Stimulated activated CD4-positive, alpha-beta T cell treated with anti-CD3 and anti-CD28 coated beads, TNF-alpha, amount 100 ng/mL, for 4 hours (primary cell): ENCODE measurements at regions not wholly inside any gene's neighbourhood (a gene's known extent, or its start where the extent isn't known, plus 50 kb on each side); places are given as distances from the start of the nearest gene placed in this dataset.
"Not testable (repeated sequence)": the region's sequence is repeated elsewhere in the genome, so short reads cannot be mapped to it uniquely, and the experiment has no call there.

ENCODE experiments used
- DNase-seq, 3 experiments: peaks; one replicate each; pipeline ENCODE4 v3.0.0-alpha.2; 2020; ENCODE audit warnings: low read depth in 3 of 3

GRCh38 chr12:66733321-66733720 lies 54.4 kb upstream of the GRIP1 start:
- no peak for DNase-seq

GRCh38 chr12:66733839-66734238 lies 55.0 kb upstream of the GRIP1 start:
- no peak for DNase-seq

DNA sequence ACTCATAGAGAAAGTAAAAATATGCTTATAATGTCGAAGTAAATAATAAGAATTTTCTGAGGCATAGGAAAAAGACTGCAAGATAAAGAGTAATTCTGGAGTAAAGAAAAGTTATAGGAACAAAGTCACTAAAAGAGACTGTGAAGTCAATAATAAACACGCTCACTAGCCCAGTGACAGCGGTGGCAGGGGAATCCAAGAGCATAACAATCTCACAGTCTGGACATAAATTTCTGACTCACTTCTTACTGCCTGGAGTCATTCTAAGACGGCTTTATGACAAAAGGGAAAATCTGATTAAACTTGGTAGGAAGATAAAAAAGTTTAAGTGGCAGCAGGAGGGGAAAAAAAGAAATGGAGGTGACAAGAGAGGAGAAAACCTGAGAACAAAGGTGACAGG lies 56.4 kb upstream of the GRIP1 start:
- no peak for DNase-seq

DNA sequence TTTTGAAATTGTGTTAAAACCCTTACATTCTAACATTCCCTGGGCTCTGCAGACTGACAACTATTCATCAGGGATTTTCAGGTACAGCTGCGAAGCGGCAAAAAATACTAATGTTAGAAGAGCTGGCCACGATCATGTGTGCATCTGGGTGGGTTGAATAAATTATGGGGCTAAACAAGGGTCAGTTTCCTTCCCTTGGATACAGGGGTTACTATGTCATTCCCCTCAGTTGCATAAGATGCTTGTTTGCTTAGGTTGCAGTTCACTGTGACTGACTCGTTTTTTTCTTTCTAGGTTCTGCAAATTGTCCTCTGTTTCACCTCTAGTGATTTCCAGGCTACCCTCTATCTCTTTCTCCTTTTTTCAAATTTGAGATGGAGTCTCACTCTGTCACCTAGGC lies 58.1 kb upstream of the GRIP1 start:
- DNase-seq: no peak

DNA sequence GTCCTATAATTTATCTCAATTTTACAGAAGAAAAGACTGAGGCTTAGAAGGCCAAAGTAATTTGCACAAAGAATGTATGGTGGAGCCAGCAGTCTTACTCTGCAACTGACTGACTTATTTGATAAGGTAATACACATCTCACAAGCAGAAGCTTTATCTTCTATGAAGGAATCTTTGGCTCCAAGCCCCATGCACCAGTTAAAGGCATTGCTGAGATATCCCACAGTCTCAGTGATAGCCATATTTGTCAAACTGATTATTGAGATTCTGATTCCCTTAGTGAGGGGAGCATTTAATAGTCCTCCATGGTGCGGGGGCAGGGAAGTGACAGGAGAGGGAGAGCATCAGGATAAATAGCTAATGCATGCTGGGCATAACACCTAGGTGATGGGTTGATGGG lies 60.4 kb upstream of the GRIP1 start:
- DNase-seq: no peak

DNA sequence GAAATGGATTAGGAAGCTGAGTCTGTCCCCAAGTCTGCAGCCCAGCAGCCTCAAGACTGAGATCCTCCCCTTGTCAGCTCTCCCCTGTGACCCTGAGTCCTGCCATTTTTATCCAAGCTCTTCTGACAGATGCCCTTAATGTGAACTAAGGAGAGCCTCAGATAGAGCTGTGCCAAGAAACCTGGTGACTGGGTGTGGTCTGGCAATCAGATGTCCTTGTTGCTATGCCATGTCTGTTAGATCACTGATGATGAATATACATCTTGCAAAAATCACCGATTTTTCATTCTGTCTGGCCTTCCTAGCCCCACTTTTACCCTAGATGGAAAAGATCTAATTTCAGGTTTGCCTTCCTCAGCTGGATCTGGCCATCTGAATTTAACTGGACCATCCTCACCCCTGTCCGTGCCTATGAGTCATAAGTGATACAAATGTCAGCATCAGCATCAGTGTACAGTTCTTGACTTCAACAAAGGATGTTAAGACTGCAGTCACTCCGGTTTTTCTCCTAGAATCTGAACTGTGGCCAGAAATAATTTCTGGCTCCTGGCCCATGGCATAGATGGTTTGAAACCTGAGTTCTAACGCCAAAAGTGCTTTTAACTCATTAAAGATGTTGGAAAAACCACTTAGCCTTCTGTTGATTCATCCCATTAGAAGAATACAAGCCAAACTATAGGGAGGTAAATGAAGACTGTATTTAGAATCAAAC lies 61.2 kb upstream of the GRIP1 start:
- DNase-seq: no peak

DNA sequence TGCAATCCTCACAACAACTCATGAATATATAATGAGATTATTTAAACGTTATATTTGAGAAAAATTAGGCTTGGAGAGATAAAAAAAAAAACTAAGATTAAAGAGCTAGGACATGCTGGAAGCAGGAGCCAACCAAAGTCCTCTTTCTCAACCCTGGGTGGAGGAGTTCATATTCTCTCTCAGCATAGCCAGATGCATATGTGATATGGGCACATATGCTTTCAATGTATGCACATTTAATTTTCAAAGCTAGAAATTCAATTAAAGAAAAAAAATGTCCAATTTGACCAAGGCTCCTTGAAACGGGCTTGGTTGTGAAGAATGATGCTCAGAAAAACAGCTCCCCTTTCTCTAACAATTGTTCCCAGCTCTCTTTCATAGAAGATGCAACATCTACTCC lies 61.9 kb upstream of the GRIP1 start:
- DNase-seq: no peak

DNA sequence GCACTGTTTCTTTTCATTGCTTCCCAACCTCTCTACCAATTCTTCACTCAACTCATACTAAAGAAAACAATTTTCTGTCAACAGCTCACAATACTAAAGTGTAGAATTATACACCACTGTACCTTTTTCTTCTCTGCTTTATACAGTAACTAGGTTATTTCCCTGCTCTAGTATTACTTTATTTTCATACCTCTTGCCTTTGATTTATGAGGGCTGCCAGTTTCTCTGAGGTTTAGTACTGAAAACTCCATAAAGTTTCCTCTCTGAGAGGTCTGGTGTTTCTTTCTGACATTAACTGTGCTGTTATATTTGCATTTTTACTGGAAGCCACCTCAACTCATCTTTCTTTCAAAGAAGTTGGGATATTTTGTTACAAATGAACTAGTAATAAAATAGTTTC lies 63.0 kb upstream of the GRIP1 start:
- no peak for DNase-seq

DNA sequence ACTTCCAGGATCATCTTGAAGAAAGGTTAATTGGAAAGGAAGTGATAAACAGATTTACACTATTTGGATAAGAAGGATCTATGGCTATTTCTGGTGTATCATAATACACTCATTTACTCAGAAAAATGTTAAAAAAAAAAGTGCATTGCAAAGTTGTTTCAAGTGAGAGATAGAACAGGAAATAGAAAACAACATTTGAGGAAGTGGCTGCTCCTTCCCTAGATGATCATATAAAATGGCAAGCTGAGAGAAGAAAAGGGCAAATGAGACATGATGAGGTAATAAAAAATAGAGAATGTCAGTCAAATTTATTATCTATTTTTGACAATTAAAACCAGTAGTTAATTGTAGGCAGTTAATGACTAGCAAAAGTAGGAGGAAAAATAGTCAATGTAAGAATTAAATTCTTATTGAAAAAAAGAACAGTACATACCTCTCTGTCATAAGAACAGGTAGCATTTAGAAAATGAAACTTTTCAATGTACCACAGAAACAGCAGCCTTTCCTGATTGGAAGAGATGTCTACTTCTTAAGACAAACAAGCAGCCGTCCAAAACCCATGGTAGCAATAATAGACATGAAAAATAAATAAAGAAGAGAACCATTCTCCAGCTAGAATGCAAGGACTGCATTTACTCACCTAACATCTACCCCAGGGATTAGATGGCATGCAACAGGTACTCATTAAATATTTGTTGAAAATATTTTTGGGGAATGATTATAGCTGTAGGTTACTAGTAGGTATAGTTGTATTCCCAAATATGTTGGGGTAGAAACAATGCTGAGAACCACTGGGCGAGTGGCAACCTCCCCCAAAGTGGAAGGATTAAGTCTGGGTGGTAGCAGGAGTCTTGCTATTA lies 63.9 kb upstream of the GRIP1 start:
- no peak for DNase-seq

DNA sequence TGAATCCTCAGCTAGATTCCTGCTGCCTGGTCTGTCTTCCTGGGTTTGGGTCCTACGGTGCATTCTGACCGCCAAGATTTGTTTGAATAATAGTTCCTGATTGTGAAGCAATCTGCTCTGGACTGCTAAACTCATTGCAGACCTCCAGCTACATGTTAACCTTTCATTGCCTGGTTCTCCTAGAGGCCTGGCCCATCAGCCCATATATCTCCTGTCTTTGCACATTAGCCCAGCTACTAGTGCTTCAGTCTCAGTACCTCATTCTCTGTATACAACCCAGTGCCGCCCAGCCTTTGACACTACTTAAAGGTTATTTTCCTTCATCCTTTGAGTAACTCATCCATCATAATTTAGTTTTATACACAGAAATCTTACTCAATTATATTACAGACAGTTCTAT lies 65.6 kb upstream of the GRIP1 start:
- no peak for DNase-seq

DNA sequence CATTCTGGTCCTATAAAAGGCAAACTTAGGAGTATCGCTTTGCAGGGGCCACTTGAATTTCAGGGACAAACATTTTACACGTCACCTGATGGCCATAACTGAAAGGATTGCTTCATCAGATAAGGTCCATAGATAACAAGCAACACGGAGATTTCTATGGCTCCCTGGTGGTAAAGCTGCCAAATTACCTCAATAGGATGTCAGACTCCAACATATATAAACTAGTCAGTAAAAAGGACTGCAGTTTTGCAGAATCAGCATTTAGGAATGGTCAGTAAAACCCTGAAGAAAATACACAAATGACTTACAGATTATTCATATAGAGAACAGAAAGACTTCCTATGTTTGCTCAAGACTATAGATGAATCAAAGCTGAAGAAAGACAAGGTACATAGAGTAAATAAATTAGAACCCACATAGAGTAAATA lies 66.1 kb upstream of the GRIP1 start:
- DNase-seq: no peak

GRCh38 chr12:66746489-66747201 lies 67.8 kb upstream of the GRIP1 start:
- no peak for DNase-seq

GRCh38 chr12:66751432-66752113 lies 72.7 kb upstream of the GRIP1 start:
- no peak for DNase-seq

- DNase-seq: no peak
Measured at GRCh38 chr12:66753810-66754209, 74.9 kb upstream of the GRIP1 start.

- DNase-seq: no peak
Measured at GRCh38 chr12:66755727-66756395, 77.0 kb upstream of the GRIP1 start.

DNA sequence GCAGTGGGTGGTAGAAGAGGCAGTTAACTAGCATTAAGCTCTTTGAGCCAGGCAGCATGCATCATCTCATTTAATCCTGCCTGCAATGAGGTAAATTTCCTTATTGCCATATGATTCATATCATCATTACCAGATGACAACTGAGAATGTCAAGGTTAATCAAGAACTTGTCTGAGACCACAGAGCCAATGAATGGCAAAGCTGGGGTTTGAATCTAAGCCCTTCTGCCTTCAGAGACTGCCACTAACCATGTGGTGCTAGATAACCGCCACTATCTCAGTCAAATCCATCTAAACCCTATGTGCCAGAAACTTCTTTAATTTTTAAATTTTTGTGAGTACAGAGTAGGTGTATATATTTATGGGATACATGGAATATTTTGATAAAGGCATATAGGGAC lies 77.8 kb upstream of the GRIP1 start:
- no peak for DNase-seq

GRCh38 chr12:66760122-66760521 lies 81.2 kb upstream of the GRIP1 start:
- DNase-seq: not testable (repeated sequence)

GRCh38 chr12:66763467-66763866 lies 84.6 kb upstream of the GRIP1 start:
- DNase-seq: no peak

DNA sequence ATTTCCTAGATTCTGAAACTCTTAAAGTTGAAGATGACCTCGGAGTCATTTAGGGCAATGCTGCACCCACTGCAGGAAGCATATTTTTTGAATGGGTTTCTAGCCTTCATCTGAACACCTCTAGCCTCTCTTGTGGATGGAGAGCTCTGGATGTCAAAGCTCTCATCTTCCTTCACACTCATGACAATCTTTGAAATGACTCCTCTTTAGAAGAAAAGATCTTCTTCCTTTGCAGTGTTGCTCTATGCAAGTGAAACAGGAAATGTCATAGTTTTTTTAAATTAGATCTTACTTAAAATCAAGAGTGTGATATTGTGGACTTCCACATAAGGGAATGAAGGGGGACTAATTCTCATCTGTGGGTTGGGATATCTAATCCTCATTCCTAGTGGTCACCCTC lies 86.3 kb upstream of the GRIP1 start:
- DNase-seq: no peak

DNA sequence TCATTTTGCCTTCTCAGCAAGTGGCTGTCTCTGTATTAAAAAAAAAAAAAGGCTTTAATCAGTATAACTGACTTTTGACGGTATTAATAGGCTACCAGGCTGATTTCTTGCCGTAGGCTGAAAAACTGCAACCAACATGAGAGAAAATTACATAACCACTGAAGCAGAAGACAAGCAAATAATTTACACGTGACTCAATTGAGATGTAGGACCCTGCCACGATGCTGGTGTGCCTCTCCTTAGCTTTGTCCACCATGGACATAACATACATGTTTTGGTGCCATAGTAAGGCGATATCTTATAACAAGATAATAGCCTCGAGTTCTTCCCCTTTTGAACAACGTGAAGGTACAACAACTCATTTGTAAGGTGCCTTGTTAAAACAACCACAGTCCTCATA lies 88.7 kb upstream of the GRIP1 start:
- DNase-seq: no peak

- no peak for DNase-seq
Measured at GRCh38 chr12:66768293-66768692, 89.4 kb upstream of the GRIP1 start.

GRCh38 chr12:66774929-66775328 lies 96.1 kb upstream of the GRIP1 start:
- no peak for DNase-seq
